Endothelial cell of umbilical vein (primary cell): ENCODE measurements at regions not wholly inside any gene's neighbourhood (a gene's known extent, or its start where the extent isn't known, plus 50 kb on each side); places are given as distances from the start of the nearest gene placed in this dataset.

Experiments used
- BruUV-seq: library from RNA; stranded (reverse); fragments of 400-500 nt; replicated peaks from 2 replicates; lab custom pipeline; 2021; lab: Mats Ljungman, UMichigan
- CTCF ChIA-PET: fragments of 300-600, 350-600 bp; sonication (Branson Sonifier 250); formaldehyde crosslinking; loops from one replicate; lab custom pipeline; 2021; ENCODE audit warnings: antibody characterized with exemption, inconsistent platforms; lab: Charles Lee
- POLR2A ChIA-PET: fragments of 300-600, 350-600 bp; sonication (Branson Sonifier 250); formaldehyde crosslinking; loops from one replicate; lab custom pipeline; 2021; ENCODE audit warnings: antibody characterized with exemption, inconsistent platforms; lab: Charles Lee
- DNase-seq: peaks from one replicate; pipeline ENCODE4 v3.0.0-alpha.2; 2011; ENCODE audit warnings: low read depth, low spot score
- FAIRE-seq: peaks from 2 replicates; lab custom pipeline; 2011; peaks lifted over from hg19 to GRCh38; lab: Jason Lieb, UNC
- H2AFZ ChIP-seq: 2 replicates; pipeline ENCODE4 v1.6.0; 2012; ENCODE audit warnings: low read depth, low read length, control low read depth, inconsistent platforms
- H3K27ac ChIP-seq: 2 replicates; pipeline ENCODE4 v1.5.1; 2011; ENCODE audit warnings: low read depth, mild to moderate bottlenecking, control low read depth, low read length, moderate library complexity; ENCODE audit not compliant: insufficient read depth
- H3K27me3 ChIP-seq, 2 experiments: 2 replicates each; pipeline versions ENCODE4 v1.6.0 to v1.6.1; 2011; ENCODE audit warnings: low read length in 2 of 2, mixed read lengths in 1 of 2; ENCODE audit not compliant: control insufficient read depth in 2 of 2, insufficient read depth in 2 of 2
- H3K36me3 ChIP-seq, 2 experiments: 2 replicates in 1 of 2; 3 replicates in 1 of 2; pipeline ENCODE4 v1.5.1; 2011; ENCODE audit warnings: low read length in 2 of 2, mild to moderate bottlenecking in 1 of 2, moderate library complexity in 1 of 2; ENCODE audit not compliant: control insufficient read depth in 2 of 2, insufficient read depth in 2 of 2; ENCODE audit errors: extremely low read depth in 1 of 2
- H3K4me1 ChIP-seq: 3 replicates; pipeline ENCODE4 v1.5.1; 2011; ENCODE audit warnings: mild to moderate bottlenecking, low read length; ENCODE audit not compliant: control insufficient read depth, insufficient read depth; ENCODE audit errors: extremely low read depth
- H3K4me2 ChIP-seq: 2 replicates; pipeline ENCODE4 v1.6.1; 2011; ENCODE audit warnings: low read length, control low read depth, mixed read lengths; ENCODE audit not compliant: insufficient read depth
- H3K4me3 ChIP-seq, 3 experiments: fragments of 200-600 bp in 1 of 3; sonication (generic), shearing (Covaris generic) in 1 of 3; replicated peaks in 1 of 3; 2 replicates each; pipeline ENCODE4 v1.5.1; 2011 to 2016; ENCODE audit warnings: control low read depth in 3 of 3, low read length in 3 of 3, mild to moderate bottlenecking in 2 of 3, inconsistent platforms in 1 of 3, low read depth in 1 of 3, moderate library complexity in 1 of 3; ENCODE audit not compliant: insufficient read depth in 1 of 3
- H3K79me2 ChIP-seq: 2 replicates; pipeline ENCODE4 v1.6.0; 2012; ENCODE audit warnings: low read length, inconsistent platforms; ENCODE audit not compliant: control insufficient read depth, insufficient read depth
- H3K9ac ChIP-seq: replicated peaks from 2 replicates; pipeline ENCODE3; 2011; ENCODE audit warnings: low read length, control low read depth; ENCODE audit not compliant: insufficient read depth; ENCODE audit errors: extremely low read depth
- H3K9me1 ChIP-seq: replicated peaks from 3 replicates; pipeline ENCODE4 v1.6.0; 2011; ENCODE audit warnings: mild to moderate bottlenecking, low read length; ENCODE audit not compliant: control insufficient read depth, insufficient read depth; ENCODE audit errors: extremely low read depth
- H3K9me3 ChIP-seq: replicated peaks from 2 replicates; pipeline ENCODE4 v1.5.1; 2012; ENCODE audit warnings: low read length, inconsistent platforms; ENCODE audit not compliant: control insufficient read depth, insufficient read depth
- H4K20me1 ChIP-seq: replicated peaks from 2 replicates; pipeline ENCODE3; 2011; ENCODE audit warnings: mild to moderate bottlenecking, low read length; ENCODE audit not compliant: control insufficient read depth, insufficient read depth; ENCODE audit errors: extremely low read depth
- EZH2 ChIP-seq: IDR thresholded peaks from 2 replicates; pipeline ENCODE4 v1.6.1; 2012; ENCODE audit warnings: borderline replicate concordance, low read depth, mild to moderate bottlenecking, moderate library complexity, low read length, inconsistent platforms; ENCODE audit not compliant: severe bottlenecking
- FOS ChIP-seq: IDR thresholded peaks from 2 replicates; pipeline ENCODE4 v1.6.1; 2011; ENCODE audit warnings: mild to moderate bottlenecking, low read length, moderate library complexity, borderline replicate concordance; ENCODE audit not compliant: insufficient read depth
- GATA2 ChIP-seq: IDR thresholded peaks from 2 replicates; pipeline ENCODE4 v1.7.0; 2011; ENCODE audit warnings: low read depth, mild to moderate bottlenecking, moderate library complexity, mixed read lengths, low read length; ENCODE audit not compliant: insufficient read length, insufficient read depth
- JUN ChIP-seq: IDR thresholded peaks from 2 replicates; pipeline ENCODE4 v1.6.1; 2011; ENCODE audit warnings: borderline replicate concordance, low read depth; ENCODE audit not compliant: insufficient read length, insufficient read depth
- MYC ChIP-seq: IDR thresholded peaks from one replicate; pipeline ENCODE4 v1.6.1; 2011; ENCODE audit warnings: mild to moderate bottlenecking, low read depth, low read length
- POLR2A ChIP-seq: IDR thresholded peaks from 2 replicates; pipeline ENCODE4 v1.6.1; 2012; ENCODE audit warnings: low read depth, mild to moderate bottlenecking, control low read depth, low read length
- POLR2AphosphoS5 ChIP-seq: IDR thresholded peaks from 2 replicates; pipeline ENCODE4 v1.6.1; 2012; ENCODE audit warnings: low read depth, mild to moderate bottlenecking, control low read depth, low read length, moderate library complexity; ENCODE audit not compliant: insufficient read depth
- dilution Hi-C: fragments of 300-500 bp; cut with MboI; formaldehyde crosslinking; loops from one replicate; pipeline ENCODE4 v1.15.0; 2019; ENCODE audit warnings: low sequenced_read_pairs; ENCODE audit not compliant: extremely low pct_ligation_motif_present
- intact Hi-C: fragments of 100-400 bp; cut with micrococcal nuclease; formaldehyde crosslinking; loops from one replicate; pipeline ENCODE4 v1.10.0; 2022
- TF ChIP-seq, protein P1 (sequence below), 2 donors: IDR thresholded peaks; 1 replicate in 1 of 2; 2 replicates in 1 of 2; pipeline ENCODE4 v1.5.1; 2011; ENCODE audit warnings: low read length in 2 of 2, mild to moderate bottlenecking in 2 of 2, moderate library complexity in 2 of 2, control low read depth in 1 of 2, inconsistent platforms in 1 of 2, low read depth in 1 of 2; ENCODE audit not compliant: insufficient read depth in 1 of 2; ENCODE audit errors: extremely low read depth in 1 of 2
- TF ChIP-seq, protein P2 (sequence below): IDR thresholded peaks from 2 replicates; pipeline ENCODE4 v1.6.1; 2011; ENCODE audit not compliant: insufficient read depth, insufficient read length

DNA sequence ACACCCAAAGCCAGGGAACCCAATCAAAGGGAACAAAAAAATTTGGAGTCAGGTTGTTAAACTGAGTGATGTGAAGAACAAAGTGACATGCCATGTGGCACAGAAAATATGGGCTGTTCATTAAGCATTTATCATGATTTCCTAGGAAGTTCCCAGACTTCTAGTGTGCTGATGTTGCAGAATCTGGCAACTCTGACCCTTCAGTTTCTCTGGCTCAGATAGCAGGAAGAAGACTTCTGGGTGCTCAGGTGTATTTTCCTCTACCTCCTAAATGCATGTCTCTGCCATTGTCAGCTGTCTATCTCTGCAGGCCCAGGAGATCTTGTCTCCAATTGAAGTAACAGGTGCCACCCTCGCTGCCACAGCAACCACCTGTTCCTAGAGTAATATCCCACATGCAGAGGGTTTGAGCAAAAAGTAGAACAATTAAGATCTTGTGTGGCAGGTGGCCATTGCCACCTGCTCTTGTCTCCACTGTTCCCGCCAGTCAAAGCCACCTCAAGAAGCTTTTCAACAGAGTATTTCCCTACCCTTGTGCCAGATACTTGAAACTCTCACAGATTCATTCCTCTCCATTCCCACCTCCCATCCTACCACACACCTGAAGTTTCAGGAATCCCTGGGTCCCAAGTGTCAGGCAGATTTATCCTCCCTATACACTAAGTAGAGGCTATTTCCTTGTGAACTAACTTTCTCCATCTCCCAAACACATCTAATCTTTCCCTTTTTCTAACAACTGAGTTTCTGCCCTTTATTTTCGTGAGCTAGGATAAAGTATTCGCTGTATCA lies 533.7 kb upstream of the CHAC2 start:
- Histone ChIP-seq H3K36me3 (no peaks in the 10 kb centered on the region), H3K27ac (no peak overlapping the region), H4K20me1 (no peaks in the 10 kb centered on the region), H3K9ac (no peak overlapping the region), H3K9me1 (no peaks in the 10 kb centered on the region), H3K4me2 (no peak overlapping the region), H3K79me2 (no peaks in the 10 kb centered on the region), H3K4me1 (peaks cover 8% of the 10 kb centered on the region), H3K27me3 (no peaks in the 10 kb centered on the region), H3K9me3 (no peaks in the 10 kb centered on the region), H3K4me3 (no peak overlapping the region), H2AFZ (no peak overlapping the region)
- CTCF ChIA-PET = no interaction called here
- FAIRE-seq (no peak), DNase-seq (no peak)
- POLR2A ChIA-PET = no interaction called here
- dilution Hi-C loops (no loop called here), intact Hi-C loops (no loop called here)
- no peak for TF ChIP-seq EZH2
- TF ChIP-seq, protein P1, sequence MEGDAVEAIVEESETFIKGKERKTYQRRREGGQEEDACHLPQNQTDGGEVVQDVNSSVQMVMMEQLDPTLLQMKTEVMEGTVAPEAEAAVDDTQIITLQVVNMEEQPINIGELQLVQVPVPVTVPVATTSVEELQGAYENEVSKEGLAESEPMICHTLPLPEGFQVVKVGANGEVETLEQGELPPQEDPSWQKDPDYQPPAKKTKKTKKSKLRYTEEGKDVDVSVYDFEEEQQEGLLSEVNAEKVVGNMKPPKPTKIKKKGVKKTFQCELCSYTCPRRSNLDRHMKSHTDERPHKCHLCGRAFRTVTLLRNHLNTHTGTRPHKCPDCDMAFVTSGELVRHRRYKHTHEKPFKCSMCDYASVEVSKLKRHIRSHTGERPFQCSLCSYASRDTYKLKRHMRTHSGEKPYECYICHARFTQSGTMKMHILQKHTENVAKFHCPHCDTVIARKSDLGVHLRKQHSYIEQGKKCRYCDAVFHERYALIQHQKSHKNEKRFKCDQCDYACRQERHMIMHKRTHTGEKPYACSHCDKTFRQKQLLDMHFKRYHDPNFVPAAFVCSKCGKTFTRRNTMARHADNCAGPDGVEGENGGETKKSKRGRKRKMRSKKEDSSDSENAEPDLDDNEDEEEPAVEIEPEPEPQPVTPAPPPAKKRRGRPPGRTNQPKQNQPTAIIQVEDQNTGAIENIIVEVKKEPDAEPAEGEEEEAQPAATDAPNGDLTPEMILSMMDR (IDR thresholded peaks at IDR 0.05; ENCODE audit: extremely low read depth in 1 of 2, insufficient read depth in 1 of 2, low read depth in 1 of 2, low read length in 2 of 2) = no peak
- TF ChIP-seq POLR2A = no peak
- no peak for TF ChIP-seq POLR2AphosphoS5
- BruUV-seq = no TSS peak

DNA sequence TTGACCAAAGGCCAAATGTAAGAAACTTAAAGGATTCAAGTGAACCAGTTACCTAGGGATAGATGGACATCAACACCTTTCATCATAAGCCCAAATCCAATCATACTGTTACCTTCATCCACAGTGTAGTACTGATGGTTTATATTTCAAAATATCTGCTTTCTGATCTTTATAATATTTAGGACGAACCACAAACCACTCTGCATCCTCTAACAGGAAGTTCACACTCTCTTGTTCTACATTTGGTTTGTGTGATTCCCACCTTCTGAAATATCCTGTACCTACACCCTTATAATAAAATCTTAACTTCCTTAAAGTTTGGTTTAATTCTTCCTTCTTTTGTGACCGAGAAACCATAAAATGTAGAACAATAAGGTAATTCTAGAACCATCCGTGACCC lies 535.7 kb upstream of the CHAC2 start:
- no peak for DNase-seq
- Histone ChIP-seq H3K27me3 (no peaks in the 10 kb centered on the region), H3K4me2 (no peak overlapping the region), H3K9ac (no peak overlapping the region), H3K4me1 (peaks cover 8% of the 10 kb centered on the region), H3K27ac (no peak overlapping the region), H3K79me2 (no peaks in the 10 kb centered on the region), H2AFZ (no peak overlapping the region), H3K4me3 (no peak overlapping the region), H3K9me3 (no peaks in the 10 kb centered on the region), H3K36me3 (no peaks in the 10 kb centered on the region), H3K9me1 (no peaks in the 10 kb centered on the region), H4K20me1 (no peaks in the 10 kb centered on the region)
- intact Hi-C loops (no loop called here), dilution Hi-C loops (no loop called here)
- BruUV-seq = no TSS peak
- CTCF ChIA-PET = no interaction called here
- TF ChIP-seq POLR2A (no peak), GATA2 (no peak), MYC (no peak), JUN (no peak), POLR2AphosphoS5 (no peak), FOS (no peak), EZH2 (no peak)
- TF ChIP-seq, protein P1 (IDR thresholded peaks at IDR 0.05; ENCODE audit: extremely low read depth in 1 of 2, insufficient read depth in 1 of 2, low read depth in 1 of 2, low read length in 2 of 2) = no peak
- TF ChIP-seq, protein P2, sequence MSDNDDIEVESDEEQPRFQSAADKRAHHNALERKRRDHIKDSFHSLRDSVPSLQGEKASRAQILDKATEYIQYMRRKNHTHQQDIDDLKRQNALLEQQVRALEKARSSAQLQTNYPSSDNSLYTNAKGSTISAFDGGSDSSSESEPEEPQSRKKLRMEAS = no peak
- POLR2A ChIA-PET = no interaction called here
- FAIRE-seq = no peak
